GM19043 (cell line): ENCODE measurements at regions not wholly inside any gene's neighbourhood (a gene's known extent, or its start where the extent isn't known, plus 50 kb on each side); places are given as distances from the start of the nearest gene placed in this dataset.
A peak's percentile ranks its signal among the peaks of the same experiment; 100 is the strongest.
"Not testable (repeated sequence)": the region's sequence is repeated elsewhere in the genome, so short reads cannot be mapped to it uniquely, and the experiment has no call there.

Source experiments
- ATAC-seq: cut with Tn5 transposase; IDR thresholded peaks from one replicate; pipeline ENCODE4 v1.9.1; 2021; ENCODE audit warnings: low read depth; ENCODE audit not compliant: unreplicated experiment

DNA sequence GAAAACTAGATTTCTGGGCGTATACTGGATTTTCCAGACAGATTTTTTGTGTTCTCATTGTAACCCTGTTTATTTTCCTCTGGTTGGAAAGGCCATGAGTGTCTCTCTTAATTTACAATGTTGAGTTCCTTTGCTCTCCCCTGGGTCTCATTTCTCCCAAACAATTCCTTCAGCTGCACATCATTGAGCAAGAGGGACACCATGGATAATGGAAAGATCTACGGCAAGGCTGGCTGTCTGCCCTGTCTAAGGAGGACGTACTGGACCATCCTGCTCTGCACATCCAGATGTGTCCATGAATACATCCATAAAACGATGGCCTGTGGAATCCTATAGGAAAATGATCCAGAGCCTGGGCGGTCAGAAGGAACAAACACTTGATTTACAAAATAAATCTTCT lies 258.1 kb upstream of the MCTP2 start:
- no peak for ATAC-seq

- ATAC-seq = no peak
Measured at GRCh38 chr15:93968773-93969172, 262.6 kb upstream of the MCTP2 start.

GRCh38 chr15:93965304-93965908 lies 266.0 kb upstream of the MCTP2 start:
- no peak for ATAC-seq

DNA sequence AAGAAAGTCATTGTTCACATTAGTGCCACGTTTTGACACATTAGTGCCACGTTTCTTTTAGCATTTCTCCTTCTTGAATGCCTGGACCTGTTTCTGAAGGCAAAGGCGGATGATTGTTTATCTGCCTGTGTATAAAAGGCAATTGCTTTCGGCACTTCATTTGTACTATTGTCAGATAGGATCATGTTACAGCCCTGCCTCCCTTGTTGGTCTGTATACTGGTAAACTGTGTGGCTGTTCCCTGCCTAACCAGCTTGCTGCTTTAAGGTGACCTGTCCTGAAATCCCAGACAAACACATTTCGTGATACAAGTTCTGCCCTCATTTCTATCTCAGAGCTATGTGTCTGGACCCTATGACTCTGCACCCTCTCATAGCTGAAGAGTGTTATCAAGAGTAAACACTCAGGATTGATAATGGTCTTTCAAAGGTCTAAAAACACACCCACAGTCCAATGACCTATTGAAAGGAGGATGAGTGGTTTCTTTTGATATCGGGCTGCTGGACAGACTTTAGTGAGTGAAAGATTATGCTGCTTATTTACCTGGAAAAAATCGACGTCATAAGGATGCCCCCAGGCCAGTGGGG lies 276.3 kb upstream of the MCTP2 start:
- ATAC-seq = no peak

- ATAC-seq = no peak
Measured at GRCh38 chr15:93948726-93949125, 282.6 kb upstream of the MCTP2 start.

GRCh38 chr15:93943586-93943985 lies 287.8 kb upstream of the MCTP2 start:
- ATAC-seq = no peak

DNA sequence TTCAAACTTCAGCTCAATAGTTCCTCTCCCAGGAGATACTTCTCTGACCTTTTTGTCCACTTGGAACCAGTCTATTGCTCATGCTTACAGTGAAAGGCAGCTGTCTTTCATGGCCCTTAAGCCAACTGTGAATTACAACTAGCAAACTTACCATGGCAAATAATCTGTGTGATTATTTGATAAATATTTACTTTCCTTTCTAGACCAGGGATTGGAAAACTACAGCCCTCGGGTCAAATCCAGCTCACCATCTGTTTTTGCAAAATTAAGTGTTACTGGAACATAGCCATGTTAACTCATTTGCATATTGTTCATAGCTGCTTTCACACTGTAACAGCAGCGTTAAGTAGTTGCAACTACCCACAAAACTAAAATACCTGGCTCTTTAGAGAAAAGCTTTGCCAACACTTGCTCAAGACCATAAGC lies 289.1 kb upstream of the MCTP2 start:
- no peak for ATAC-seq

GRCh38 chr15:93941697-93942096 lies 289.7 kb upstream of the MCTP2 start:
- ATAC-seq = no peak

DNA sequence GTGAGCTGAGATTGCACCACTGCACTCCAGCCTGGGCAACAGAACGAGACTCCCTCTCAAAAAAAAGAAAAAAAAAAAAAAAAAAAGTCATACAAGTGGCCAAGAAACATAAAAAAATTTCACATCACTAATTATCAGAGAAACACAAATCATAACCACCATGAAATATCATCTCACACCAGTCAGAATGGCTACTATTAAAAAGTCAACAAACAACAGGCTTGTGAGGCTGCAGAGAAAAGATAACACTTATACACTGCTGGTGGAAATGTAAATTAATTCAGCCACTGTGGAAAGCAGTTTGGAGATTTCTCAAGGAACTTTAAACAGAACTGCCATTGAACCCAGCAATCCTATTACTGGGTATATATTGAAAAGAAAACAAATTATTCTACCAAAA lies 291.1 kb upstream of the MCTP2 start:
- ATAC-seq = no peak

DNA sequence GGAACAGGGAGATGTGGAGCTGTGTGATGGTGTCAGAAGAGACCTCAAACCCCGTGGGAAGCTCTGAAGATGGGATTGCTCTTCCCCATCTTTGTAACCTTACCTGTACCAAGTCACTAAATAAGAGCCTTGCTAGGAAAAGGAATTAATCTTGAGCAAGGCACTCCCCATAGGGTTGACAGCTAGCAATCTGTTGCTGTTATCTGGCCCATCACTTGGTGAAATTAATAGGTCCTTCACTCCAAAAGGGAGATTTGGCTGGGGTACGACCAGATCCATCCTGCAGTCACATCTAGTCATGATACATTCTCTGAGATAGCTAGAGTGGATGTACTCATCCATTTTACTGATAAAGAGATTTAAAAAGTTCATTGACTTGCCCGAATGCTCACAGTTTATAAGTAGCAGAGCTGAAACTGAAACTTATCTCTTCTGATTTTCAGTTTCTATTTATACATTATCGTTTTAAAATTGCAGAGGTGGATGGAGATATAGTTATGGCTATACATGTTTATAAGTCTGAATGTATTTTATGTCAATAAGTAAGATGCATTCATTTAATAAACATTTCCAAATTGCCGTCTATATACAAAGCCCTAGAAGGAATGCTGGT lies 299.1 kb upstream of the MCTP2 start:
- ATAC-seq = peak; percentile 72

- no peak for ATAC-seq
Measured at GRCh38 chr15:93929375-93930094, 301.8 kb upstream of the MCTP2 start.

- ATAC-seq = no peak
Measured at GRCh38 chr15:93920204-93920603, 311.2 kb upstream of the MCTP2 start.

- not testable (repeated sequence) for ATAC-seq
Measured at GRCh38 chr15:93918801-93919200, 312.6 kb upstream of the MCTP2 start.

- no peak for ATAC-seq
Measured at GRCh38 chr15:93917181-93917580, 314.2 kb upstream of the MCTP2 start.

DNA sequence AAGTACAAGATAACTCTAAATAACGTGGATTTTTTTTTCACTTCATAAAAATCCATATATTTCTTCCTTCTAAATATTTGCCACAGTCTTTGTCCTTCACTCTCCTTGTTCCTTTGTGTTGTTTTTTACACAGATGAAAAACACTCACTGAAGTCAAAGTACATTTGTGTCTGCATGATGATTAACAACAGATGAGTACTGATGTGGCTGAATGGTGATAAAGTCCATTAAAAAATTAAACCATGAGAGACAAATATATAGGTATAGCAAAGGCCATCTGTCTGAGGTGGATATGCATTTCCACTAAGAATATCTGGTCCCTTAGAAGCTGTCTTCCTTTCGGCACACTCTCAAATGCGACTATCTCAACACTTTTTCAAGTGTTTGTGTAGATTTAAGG lies 317.5 kb upstream of the MCTP2 start:
- no peak for ATAC-seq

DNA sequence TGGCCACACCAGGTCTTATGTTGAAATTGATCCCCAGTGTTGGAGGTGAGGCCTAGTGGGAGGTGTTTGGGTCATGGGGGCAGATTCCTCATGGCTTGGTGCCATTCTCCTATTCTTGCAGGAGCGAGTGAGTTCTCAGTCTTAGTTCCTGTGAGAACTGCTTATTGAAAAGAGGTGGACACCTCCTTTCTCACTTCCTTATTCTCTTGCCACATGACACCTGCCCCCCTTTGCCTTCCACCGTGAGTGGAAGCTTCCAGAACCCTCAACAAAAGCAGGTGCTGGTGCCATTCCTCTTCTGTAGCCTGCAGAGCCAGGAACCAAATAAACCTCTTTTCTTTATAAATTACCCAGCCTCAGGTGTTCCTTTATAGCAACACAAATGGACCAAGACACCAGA lies 318.1 kb upstream of the MCTP2 start:
- ATAC-seq = no peak

DNA sequence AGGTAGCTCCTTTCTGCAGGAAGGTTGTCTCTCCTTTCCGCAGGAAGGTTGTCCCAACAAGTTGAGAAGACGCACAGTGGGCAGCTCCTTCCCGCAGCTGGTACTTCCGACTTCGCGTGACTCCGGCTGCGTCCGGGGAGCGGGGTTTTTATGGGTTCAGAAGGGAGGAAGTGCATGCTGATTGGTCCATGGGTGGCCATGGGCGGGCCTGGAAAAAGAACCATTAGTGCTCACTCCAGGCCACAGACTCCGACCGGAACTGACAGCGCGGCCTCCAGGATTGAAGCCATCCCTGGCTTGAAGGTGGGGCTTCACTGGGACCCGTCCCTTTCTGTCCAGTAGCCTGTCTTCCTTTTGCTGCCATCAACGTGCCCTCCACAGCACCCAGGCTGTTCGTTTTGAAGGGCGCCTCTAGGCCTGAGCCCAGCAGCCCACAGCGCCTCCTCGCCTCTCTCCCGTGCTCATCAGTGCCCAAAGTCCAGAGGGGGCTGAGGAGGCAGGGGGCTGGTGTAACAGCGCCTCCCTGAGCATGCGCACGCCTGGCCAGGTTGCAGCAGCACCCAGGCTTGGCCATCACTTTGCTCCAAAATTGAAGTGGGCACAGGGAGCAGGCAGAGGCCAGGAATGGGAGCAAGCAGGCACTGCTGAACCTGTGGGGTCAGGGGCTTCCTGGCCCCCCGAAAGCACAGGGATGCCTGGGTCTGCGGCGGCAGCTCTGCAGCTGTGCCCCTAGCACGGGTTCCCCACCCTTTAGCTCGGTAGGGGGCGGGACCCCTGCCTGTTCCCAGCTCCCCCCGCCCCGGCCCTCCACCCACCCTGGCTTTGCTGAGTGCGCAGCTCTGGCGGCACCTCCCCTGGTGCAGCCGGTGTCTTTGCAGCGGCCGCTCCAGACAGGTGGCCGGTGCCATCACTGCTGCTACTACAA lies 330.6 kb upstream of the MCTP2 start:
- ATAC-seq = no peak

DNA sequence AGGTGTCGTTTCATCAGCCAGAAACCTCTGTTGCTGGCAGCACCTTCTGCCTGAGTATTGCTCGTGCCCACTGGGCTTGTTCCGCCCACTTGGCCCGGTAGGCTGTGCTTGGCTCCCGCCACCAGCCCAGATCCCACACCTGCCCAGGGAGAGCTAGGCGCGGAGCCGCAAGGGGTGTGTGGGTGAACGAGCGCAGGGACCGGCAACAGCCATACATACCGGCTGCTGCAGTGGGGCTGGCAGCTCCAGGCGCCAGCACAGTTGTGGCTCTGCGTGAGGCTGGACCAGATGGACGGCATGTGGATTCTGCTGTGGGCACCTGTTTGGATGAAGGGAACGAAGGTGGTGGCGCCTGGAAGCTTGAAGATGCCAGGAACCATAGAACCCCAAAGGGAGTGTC lies 331.5 kb upstream of the MCTP2 start:
- no peak for ATAC-seq

GRCh38 chr15:93897377-93897776 lies 334.0 kb upstream of the MCTP2 start:
- ATAC-seq = no peak

GRCh38 chr15:93895976-93896770 lies 335.2 kb upstream of the MCTP2 start:
- ATAC-seq = no peak
